ENCODE measurements at regions not wholly inside any gene's neighbourhood (a gene's known extent, or its start where the extent isn't known, plus 50 kb on each side); places are given as distances from the start of the nearest gene placed in this dataset.
"Not testable (repeated sequence)": the region's sequence is repeated elsewhere in the genome, so short reads cannot be mapped to it uniquely, and the experiment has no call there.

- DNase-seq: no peak
Measured at GRCh38 chr11:26841818-26842473, 120.1 kb upstream of the SLC5A12 start.

GRCh38 chr11:26842478-26843282, 120.8 kb upstream of the SLC5A12 start:
- no peak for DNase-seq

GRCh38 chr11:26843539-26843938, 121.7 kb upstream of the SLC5A12 start:
- no peak for DNase-seq

- DNase-seq: no peak
Measured at GRCh38 chr11:26844963-26845362, 123.1 kb upstream of the SLC5A12 start.

GRCh38 chr11:26846227-26846626, 124.4 kb upstream of the SLC5A12 start:
- peak; percentile 4 for DNase-seq

GRCh38 chr11:26847459-26847858, 125.6 kb upstream of the SLC5A12 start:
- DNase-seq: no peak

- no peak for DNase-seq
Measured at GRCh38 chr11:26847977-26848376, 126.1 kb upstream of the SLC5A12 start.

GRCh38 chr11:26849036-26849435, 127.2 kb upstream of the SLC5A12 start:
- no peak for DNase-seq

- DNase-seq: no peak
Measured at GRCh38 chr11:26851291-26851690, 129.4 kb upstream of the SLC5A12 start.

GRCh38 chr11:26851696-26852095, 129.8 kb upstream of the SLC5A12 start:
- no peak for DNase-seq

- DNase-seq: no peak
Measured at GRCh38 chr11:26858098-26858497, 135.8 kb upstream of the FIBIN start.

- DNase-seq: no peak
Measured at GRCh38 chr11:26859416-26859815, 134.5 kb upstream of the FIBIN start.

GRCh38 chr11:26860091-26860780, 133.7 kb upstream of the FIBIN start:
- DNase-seq: no peak

- no peak for DNase-seq
Measured at GRCh38 chr11:26860895-26861294, 133.0 kb upstream of the FIBIN start.

GRCh38 chr11:26862801-26863200, 131.1 kb upstream of the FIBIN start:
- no peak for DNase-seq

GRCh38 chr11:26865703-26866102, 128.2 kb upstream of the FIBIN start:
- DNase-seq: no peak

GRCh38 chr11:26867286-26867685, 126.6 kb upstream of the FIBIN start:
- no peak for DNase-seq

GRCh38 chr11:26878959-26879581, 114.8 kb upstream of the FIBIN start:
- DNase-seq: no peak

- not testable (repeated sequence) for DNase-seq
Measured at GRCh38 chr11:26882363-26882880, 111.5 kb upstream of the FIBIN start.

- DNase-seq: no peak
Measured at GRCh38 chr11:26891501-26891900, 102.4 kb upstream of the FIBIN start.

GRCh38 chr11:26896719-26897118, 97.2 kb upstream of the FIBIN start:
- DNase-seq: peak; percentile 7

- no peak for DNase-seq
Measured at GRCh38 chr11:26898799-26899198, 95.1 kb upstream of the FIBIN start.

- no peak for DNase-seq
Measured at GRCh38 chr11:26901162-26901561, 92.8 kb upstream of the FIBIN start.

Data from NCI-H226 (cell line).